Progenitor cell of endocrine pancreas (in vitro differentiated cells): ENCODE measurements at regions not wholly inside any gene's neighbourhood (a gene's known extent, or its start where the extent isn't known, plus 50 kb on each side); places are given as distances from the start of the nearest gene placed in this dataset.

ENCODE experiments used
- DNase-seq: peaks from one replicate; pipeline ENCODE4 v3.0.0; 2021; ENCODE audit warnings: low spot score; ENCODE audit not compliant: unreplicated experiment
- H3K27ac Mint-ChIP-seq: 2 replicates; pipeline ENCODE4 v1.8.0; 2021; ENCODE audit warnings: mild to moderate bottlenecking, moderate library complexity, mixed read lengths
- H3K27me3 Mint-ChIP-seq: 2 replicates; pipeline ENCODE4 v1.8.0; 2021; ENCODE audit warnings: mixed read lengths
- H3K36me3 Mint-ChIP-seq: 2 replicates; pipeline ENCODE4 v1.8.0; 2022; ENCODE audit warnings: mixed read lengths; ENCODE audit not compliant: insufficient read depth
- H3K4me1 Mint-ChIP-seq: 2 replicates; pipeline ENCODE4 v1.8.0; 2021; ENCODE audit warnings: low read depth, mixed read lengths
- H3K4me3 Mint-ChIP-seq: 2 replicates; pipeline ENCODE4 v1.8.0; 2021; ENCODE audit warnings: low read depth, mild to moderate bottlenecking, moderate library complexity, mixed read lengths
- H3K9me3 Mint-ChIP-seq: 2 replicates; pipeline ENCODE4 v1.8.0; 2021; ENCODE audit warnings: low read depth, mixed read lengths
- TF ChIP-seq, protein P1 (sequence below): fragments of 200-600 bp; sonication (generic); IDR thresholded peaks from one replicate; pipeline ENCODE4 v1.5.0; 2021; ENCODE audit warnings: antibody characterized with exemption, mild to moderate bottlenecking; ENCODE audit not compliant: unreplicated experiment

- TF ChIP-seq, protein P1, sequence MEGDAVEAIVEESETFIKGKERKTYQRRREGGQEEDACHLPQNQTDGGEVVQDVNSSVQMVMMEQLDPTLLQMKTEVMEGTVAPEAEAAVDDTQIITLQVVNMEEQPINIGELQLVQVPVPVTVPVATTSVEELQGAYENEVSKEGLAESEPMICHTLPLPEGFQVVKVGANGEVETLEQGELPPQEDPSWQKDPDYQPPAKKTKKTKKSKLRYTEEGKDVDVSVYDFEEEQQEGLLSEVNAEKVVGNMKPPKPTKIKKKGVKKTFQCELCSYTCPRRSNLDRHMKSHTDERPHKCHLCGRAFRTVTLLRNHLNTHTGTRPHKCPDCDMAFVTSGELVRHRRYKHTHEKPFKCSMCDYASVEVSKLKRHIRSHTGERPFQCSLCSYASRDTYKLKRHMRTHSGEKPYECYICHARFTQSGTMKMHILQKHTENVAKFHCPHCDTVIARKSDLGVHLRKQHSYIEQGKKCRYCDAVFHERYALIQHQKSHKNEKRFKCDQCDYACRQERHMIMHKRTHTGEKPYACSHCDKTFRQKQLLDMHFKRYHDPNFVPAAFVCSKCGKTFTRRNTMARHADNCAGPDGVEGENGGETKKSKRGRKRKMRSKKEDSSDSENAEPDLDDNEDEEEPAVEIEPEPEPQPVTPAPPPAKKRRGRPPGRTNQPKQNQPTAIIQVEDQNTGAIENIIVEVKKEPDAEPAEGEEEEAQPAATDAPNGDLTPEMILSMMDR = no peak
- Mint-ChIP-seq H3K4me3 (no peak overlapping the region), H3K27ac (no peak overlapping the region), H3K9me3 (no peaks in the 10 kb centered on the region), H3K36me3 (no peaks in the 10 kb centered on the region), H3K27me3 (no peaks in the 10 kb centered on the region), H3K4me1 (peaks cover 19% of the 10 kb centered on the region)
- no peak for DNase-seq
These were observed 337.5 kb upstream of the LRRC7 start for GRCh38 chr1:69230208-69230607.

- DNase-seq = no peak
- H3K4me3 Mint-ChIP-seq = no peak overlapping the region
- H3K27ac Mint-ChIP-seq = no peak overlapping the region
- no peaks in the 10 kb centered on the region for H3K27me3 Mint-ChIP-seq
- H3K36me3 Mint-ChIP-seq = no peaks in the 10 kb centered on the region
- TF ChIP-seq, protein P1 = no peak
- H3K4me1 Mint-ChIP-seq = peaks cover 19% of the 10 kb centered on the region
- no peaks in the 10 kb centered on the region for H3K9me3 Mint-ChIP-seq
These were observed 334.3 kb upstream of the LRRC7 start for GRCh38 chr1:69233463-69233862.

DNA sequence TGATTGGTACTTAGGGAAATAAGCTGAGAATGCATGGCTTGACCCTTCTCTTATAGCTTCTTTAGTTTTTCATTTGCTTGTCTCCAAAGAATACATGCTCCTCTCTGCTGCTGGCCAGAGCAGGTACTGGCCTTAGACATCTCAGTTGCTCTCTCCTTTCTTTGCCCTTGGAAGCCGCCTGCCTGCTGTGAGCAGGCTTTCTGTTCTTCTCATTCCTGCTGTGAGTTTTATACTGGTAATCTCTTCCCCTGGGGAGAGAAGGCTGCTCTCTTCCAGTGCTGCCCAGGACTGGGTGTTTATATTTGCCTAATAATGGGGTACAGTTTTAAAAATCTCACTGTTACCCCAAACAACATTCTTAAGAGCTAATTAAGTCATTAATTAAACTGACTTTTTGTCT, 323.5 kb upstream of the LRRC7 start:
- Mint-ChIP-seq H3K4me3 (no peak overlapping the region), H3K36me3 (no peaks in the 10 kb centered on the region), H3K9me3 (peaks cover 2% of the 10 kb centered on the region), H3K27ac (no peak overlapping the region), H3K4me1 (peaks cover 4% of the 10 kb centered on the region), H3K27me3 (no peaks in the 10 kb centered on the region)
- TF ChIP-seq, protein P1 = no peak
- no peak for DNase-seq

DNA sequence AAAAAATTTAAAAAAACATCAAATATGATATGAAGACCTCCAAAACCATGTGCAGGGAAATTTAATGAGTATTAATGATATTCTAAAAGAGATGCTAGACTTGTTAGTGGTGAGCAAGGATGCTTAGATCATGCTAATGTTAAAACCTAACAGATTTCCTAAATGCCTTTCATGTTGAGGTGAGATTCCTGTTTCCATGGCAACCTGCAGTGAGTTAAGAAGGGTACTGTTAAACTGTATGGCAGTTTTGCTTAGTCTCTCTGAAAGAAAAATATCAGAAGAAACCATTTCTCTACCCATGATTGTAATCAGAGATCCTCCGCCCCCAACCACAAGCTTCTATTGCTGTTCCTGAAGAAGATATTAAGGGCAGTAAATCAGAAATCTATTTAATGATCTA, 321.6 kb upstream of the LRRC7 start:
- no peaks in the 10 kb centered on the region for H3K27me3 Mint-ChIP-seq

DNA sequence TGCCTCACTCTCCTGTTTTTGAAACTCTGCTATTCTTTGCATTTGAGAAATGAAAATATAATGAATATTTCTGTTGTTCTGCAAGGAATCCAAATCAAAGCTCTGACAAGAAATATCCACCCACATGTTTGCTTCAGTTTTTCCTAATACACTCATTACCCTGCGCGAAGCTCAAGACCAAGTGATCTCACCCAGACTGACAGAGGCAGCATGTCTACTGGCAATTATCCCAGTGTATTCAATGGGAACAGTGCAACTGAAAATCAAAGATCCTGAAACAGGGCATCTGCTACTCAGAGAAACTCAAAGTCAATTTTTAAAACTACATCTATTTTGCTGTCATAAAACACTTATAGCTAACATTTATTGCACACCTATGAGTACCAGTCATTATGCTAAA, 321.0 kb upstream of the LRRC7 start:
- Mint-ChIP-seq H3K4me3 (no peak overlapping the region), H3K27ac (no peak overlapping the region), H3K27me3 (no peaks in the 10 kb centered on the region), H3K9me3 (peaks cover 4% of the 10 kb centered on the region), H3K4me1 (peaks cover 4% of the 10 kb centered on the region), H3K36me3 (no peaks in the 10 kb centered on the region)
- DNase-seq = no peak
- TF ChIP-seq, protein P1 = no peak

More for the DNA sequence above, 321.6 kb upstream of the LRRC7 start:
- DNase-seq = no peak
- Mint-ChIP-seq H3K9me3 (peaks cover 4% of the 10 kb centered on the region), H3K27ac (no peak overlapping the region), H3K4me1 (peaks cover 4% of the 10 kb centered on the region), H3K36me3 (no peaks in the 10 kb centered on the region), H3K4me3 (no peak overlapping the region)
- TF ChIP-seq, protein P1 = no peak
